Endothelial cell of umbilical vein (primary cell): ENCODE measurements at regions not wholly inside any gene's neighbourhood (a gene's known extent, or its start where the extent isn't known, plus 50 kb on each side); places are given as distances from the start of the nearest gene placed in this dataset.

ENCODE experiments used
- MAX ChIP-seq: IDR thresholded peaks from 2 replicates; pipeline ENCODE4 v1.6.1; 2011; ENCODE audit not compliant: insufficient read depth, insufficient read length
- POLR2AphosphoS5 ChIP-seq: IDR thresholded peaks from 2 replicates; pipeline ENCODE4 v1.6.1; 2012; ENCODE audit warnings: low read depth, mild to moderate bottlenecking, control low read depth, low read length, moderate library complexity; ENCODE audit not compliant: insufficient read depth
- TF ChIP-seq, protein P1 (sequence below), 2 donors: IDR thresholded peaks; 1 replicate in 1 of 2; 2 replicates in 1 of 2; pipeline ENCODE4 v1.5.1; 2011; ENCODE audit warnings: low read length in 2 of 2, mild to moderate bottlenecking in 2 of 2, moderate library complexity in 2 of 2, control low read depth in 1 of 2, inconsistent platforms in 1 of 2, low read depth in 1 of 2; ENCODE audit not compliant: insufficient read depth in 1 of 2; ENCODE audit errors: extremely low read depth in 1 of 2

GRCh38 chr20:10876558-10876957 is 202.8 kb upstream of the JAG1 start:
- TF ChIP-seq, protein P1, sequence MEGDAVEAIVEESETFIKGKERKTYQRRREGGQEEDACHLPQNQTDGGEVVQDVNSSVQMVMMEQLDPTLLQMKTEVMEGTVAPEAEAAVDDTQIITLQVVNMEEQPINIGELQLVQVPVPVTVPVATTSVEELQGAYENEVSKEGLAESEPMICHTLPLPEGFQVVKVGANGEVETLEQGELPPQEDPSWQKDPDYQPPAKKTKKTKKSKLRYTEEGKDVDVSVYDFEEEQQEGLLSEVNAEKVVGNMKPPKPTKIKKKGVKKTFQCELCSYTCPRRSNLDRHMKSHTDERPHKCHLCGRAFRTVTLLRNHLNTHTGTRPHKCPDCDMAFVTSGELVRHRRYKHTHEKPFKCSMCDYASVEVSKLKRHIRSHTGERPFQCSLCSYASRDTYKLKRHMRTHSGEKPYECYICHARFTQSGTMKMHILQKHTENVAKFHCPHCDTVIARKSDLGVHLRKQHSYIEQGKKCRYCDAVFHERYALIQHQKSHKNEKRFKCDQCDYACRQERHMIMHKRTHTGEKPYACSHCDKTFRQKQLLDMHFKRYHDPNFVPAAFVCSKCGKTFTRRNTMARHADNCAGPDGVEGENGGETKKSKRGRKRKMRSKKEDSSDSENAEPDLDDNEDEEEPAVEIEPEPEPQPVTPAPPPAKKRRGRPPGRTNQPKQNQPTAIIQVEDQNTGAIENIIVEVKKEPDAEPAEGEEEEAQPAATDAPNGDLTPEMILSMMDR (IDR thresholded peaks at IDR 0.05; ENCODE audit: extremely low read depth in 1 of 2, insufficient read depth in 1 of 2, low read depth in 1 of 2, low read length in 2 of 2): no peak
- TF ChIP-seq POLR2AphosphoS5: no peak
- no peak for TF ChIP-seq MAX
